Umbilical cord (tissue), 1 donor: ENCODE measurements at regions not wholly inside any gene's neighbourhood (a gene's known extent, or its start where the extent isn't known, plus 50 kb on each side); places are given as distances from the start of the nearest gene placed in this dataset.
"Not testable (repeated sequence)": the region's sequence is repeated elsewhere in the genome, so short reads cannot be mapped to it uniquely, and the experiment has no call there.

Source experiments
- DNase-seq: peaks from one replicate; pipeline ENCODE4 v3.0.0-alpha.2; 2015; ENCODE audit warnings: low spot score

DNA sequence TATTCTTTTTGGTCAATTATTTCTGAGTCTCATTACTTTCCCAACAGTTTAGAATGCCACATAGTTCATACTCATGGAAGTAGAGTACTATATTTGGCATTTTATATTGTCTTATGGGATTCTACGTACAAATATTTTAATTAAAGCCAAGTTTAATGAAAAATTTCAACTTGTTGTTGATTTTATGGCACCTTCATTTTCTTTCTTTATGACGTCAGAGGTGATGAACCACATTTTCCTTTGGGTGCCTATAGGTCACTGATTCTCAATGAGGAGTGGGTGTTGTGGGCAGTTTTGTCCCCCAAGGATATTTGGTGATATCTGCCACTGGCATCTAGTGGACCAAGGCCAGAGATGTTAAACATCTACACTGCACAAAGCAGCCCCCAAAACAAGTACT lies 1071.3 kb downstream of the NXPH1 start:
- DNase-seq, result no peak

DNA sequence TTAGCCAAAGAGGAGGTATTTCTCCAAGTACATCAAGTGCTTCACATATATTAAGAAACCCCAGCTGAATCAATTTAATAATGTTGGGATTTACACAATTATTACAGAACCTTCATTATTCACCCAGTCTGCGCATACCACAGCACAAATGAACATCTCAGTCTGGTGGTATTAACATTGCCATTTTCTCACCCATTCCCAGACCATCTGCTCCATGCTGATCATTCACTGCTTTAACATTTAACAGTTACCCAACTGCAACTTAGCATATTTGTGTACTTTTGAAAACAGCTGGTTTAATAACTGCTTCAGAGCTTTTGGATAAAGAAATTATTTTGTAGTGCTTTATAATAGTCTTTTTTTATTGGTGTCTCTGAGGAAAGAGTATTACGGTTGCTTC lies 1072.1 kb downstream of the NXPH1 start:
- no peak for DNase-seq

DNA sequence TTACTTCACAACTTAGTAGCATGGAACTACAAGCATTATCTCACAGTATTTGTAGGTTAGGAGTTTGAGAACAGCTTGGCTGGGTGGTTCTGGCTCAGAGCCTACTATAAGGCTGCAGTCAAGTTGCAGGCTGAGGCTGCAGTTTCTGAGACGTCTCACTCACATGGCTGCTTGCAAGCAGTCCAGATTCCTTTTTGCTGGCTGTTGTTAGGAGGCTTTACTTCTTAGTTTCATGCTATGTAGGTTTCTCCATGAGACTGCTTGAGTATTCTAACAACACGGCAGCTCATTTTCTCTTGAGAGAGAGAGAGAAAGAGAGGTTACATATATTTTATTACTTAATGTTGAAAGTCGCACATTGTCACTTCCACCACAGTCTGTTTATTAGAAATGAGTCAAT lies 1073.9 kb downstream of the NXPH1 start:
- DNase-seq, result peak; percentile 73

DNA sequence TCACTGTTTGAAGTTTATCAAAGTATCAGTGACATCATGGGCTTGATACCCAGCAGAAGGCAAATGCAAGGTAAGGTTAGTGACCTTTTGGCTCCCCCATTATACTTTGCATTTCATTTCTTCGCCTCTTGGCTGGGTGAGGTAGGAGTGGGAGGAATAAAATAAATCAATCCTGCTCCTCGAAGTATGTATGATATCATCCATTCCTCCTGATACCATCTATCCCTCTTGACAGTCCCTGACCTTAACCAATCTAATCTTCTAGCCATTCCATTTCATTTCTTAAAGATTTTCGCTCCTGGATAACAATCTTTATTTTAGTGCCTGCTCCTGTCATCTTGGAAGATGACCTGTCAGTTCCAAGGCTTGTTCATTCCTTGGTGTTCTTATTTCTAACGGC lies 1083.3 kb downstream of the NXPH1 start:
- DNase-seq, result peak; percentile 48

DNA sequence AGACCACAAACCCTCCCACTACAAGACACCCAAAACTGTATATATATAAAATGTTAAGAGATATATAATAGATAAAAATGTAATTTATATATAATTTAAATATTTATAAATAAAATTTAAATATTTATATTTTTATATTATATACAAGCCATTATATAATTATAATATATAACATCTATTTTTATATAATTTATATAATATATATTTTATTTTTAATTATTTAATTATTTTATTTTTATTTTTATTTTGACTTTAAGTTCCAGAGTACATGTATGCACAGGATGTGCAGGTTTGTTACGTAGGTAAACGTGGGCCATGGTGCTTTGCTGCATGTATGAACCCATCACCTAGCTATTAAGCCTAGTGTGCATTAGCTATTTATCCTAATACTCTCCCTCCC lies 1090.2 kb downstream of the NXPH1 start:
- DNase-seq, result no peak

DNA sequence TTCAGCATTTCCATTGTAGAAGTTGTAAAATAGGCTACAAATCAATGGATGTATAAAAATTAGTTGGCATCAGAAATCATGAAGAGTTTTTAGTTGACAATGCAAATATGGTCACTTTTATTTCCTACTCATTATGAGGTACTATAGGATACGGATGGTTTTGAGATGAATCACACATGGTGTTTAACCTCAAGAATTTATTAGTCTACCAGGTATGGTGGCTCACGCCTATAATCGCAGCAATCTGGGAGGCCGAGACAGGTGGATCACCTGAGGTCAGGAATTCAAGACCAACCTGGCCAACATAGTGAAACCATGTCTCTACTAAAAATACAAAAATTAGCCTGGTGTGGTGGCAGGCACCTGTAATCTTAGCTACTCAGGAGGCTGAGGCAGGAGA lies 1119.0 kb downstream of the NXPH1 start:
- DNase-seq, result not testable (repeated sequence)

DNA sequence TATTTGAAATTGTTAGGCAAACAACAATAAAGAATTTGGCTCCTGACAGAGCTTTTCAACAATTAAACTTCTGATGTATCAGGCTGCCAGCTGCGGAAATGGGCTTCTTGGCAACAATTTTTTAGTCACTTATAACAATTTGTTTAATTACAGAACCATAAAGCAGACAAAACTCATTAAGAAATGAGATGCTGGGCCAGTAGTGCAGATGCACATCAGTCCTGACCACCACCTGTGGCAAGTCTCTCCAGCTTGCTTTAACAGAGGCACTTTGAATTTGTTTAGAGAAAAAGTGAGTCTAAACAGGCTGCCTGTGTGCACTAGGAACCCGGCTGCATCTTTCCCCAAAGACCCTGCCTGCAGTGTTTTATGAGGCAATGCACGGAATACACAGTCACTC lies 1124.4 kb downstream of the NXPH1 start:
- DNase-seq, result no peak

DNA sequence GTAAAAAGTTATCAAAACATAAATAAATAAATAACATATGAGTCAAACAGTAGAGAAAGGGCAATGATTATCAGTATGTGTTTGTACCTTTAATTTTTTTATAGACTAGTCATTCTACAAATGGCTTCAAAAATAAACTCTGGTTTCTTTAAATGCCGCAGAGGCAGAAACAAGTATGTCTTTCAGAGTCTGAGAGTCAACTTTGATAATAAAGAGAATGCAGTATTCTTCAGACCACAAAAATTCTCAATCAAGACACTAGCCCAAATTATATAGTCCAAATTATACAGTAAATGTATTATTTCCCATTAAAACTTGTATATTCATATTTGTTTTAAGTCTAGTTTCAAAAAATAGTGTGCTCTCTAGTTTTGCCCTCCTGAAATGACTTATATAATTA lies 1142.3 kb downstream of the NXPH1 start:
- no peak for DNase-seq

DNA sequence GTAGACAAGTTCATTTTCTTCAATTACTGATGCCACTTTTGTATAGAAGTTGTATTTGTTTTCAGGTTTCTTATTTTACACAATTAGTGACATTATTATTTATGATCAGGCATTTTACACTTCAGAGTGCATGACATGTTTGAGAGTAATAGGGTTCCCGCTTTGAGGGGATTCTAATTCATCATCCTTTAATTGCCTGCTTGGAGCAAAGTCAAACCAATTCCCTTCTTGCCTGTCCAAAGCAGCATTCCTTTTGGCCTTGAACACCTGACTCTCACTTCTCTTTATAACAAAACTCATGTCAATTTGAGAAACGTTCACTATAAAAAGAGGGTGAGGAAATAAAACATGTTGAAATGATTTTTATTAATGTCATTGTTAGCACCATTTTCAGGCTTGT lies 1149.4 kb downstream of the NXPH1 start:
- DNase-seq, result no peak

DNA sequence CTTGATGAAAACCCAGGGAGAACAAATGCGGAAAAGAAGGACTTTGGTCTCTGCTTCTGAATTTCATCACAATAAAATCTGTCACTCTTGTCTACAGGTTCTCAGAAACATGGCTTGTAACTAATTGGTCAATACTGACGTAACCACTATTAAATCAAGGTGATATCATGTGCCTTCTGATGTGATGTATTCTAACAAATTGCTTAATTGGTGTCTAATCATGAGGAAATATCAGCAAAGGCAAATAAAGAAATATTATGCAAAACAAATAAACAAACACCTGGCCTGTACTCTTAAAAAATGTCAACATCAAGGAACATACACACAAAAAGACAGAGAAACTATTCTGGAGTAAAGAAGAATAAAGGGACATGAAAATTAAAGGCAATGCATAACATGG lies 1165.0 kb downstream of the NXPH1 start:
- no peak for DNase-seq

DNA sequence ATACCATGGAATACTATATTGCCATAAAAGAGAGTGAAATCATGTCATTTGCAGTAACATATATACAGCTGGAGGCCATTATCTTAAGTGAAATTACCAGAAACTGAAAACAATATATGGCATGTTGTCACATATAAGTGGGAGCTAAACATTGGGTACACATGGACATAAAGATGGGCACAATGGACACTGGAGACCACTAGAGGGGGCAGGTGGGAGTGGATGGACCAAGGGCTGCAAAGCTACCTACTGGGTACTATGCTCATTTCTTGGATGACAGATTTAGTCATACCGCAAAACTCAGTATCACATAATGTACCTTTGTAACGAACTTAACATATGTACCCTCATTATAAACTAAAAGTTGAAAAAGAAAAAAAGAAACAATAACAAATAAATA lies 1167.6 kb downstream of the NXPH1 start:
- no peak for DNase-seq

DNA sequence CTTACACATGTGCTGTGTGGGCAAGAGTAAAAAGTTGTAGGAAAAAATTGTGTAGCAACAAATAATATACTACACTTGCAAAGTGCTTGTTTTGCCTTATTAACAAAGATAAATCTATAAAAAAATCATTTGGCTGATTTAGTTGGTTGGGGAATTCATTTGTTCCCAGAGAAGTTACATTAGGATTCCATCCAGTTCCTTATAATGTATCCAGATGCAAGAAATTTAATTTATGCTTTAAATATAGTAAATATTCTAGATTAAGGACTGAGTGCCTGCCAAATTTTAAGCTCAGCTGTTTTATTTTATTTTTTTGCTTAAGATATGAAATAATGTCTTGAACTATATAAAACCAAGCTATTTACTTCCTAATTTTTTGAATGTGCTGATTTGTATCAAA lies 1169.9 kb downstream of the NXPH1 start:
- DNase-seq, result no peak

DNA sequence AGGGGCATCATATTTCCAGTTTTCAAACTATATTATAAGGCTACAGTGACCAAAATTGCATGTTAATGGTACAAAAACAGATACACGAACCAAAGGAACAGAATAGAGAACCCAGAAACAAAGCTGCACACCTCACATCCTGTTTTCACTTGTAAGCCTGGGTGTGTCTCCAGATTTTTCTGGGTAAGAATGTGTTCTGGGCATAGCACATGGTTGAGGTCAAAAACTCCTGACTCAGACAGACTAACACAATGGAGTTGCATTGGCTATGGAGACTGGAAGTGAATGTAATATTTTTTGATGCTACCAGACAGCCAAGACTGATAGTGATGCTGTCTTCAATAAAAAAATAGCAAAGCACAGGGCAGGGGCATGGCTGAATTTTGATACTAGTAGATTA lies 1175.2 kb downstream of the NXPH1 start:
- no peak for DNase-seq

DNA sequence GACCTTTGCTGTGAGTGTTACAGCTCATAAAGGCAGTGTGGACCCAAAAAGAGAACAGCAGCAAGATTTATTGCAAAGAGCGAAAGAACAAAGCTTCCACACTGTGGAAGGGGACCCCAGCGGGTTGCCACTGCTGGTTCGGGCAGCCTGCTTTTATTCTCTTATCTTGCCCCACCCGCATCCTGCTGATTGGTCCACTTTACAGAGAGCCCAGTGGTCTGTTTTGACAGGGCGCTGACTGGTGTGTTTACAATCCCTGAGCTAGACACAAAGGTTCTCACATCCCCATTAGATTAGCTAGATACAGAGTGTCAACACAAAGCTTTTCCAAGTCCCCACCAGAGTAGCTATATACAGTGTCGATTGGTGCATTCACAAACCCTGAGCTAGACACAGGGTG lies 1187.5 kb downstream of the NXPH1 start:
- not testable (repeated sequence) for DNase-seq

DNA sequence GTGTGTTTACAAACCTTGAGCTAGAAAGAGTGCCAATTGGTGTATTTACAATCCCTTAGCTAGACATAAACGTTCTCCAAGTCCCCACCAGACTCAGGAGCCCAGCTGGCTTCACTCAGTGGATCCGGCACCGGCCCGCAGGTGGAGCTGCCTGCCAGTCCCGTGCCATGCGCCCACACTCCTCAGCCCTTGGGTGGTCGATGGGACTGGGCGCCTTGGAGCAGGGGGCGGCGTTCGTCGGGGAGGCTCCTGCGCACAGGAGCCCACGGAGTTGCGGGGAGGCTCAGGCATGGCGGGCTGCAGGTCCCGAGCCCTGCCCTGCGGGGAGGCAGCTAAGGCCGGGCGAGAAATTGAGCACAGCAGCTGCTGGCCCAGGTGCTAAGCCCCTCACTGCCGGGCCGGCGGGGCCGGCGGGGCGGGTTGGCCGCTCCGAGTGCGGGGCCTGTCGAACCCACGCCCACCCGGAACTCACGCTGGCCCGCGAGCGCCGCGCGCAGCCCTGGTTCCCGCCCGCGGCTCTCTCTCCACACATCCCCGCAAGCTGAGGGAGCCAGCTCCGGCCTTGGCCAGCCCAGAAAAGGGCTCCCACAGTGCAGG lies 1188.0 kb downstream of the NXPH1 start:
- not testable (repeated sequence) for DNase-seq

DNA sequence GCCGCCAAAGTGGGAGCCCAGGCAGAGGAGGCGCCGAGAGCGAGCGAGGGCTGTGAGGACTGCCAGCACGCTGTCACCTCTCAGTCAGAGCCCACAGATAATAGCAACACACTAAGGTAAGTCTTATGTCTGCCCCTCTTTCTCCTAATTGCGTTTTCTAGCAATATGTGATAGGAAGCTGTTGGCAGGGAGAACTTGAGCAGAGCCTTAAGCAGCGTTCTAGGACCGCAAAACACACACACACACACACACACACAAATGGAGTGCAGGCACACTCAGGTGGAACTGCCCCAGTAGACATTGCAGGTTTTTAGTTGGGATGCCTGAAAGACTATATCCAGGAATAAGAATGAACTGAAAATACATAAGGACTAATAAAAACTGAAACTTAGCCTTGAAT lies 1188.5 kb downstream of the NXPH1 start:
- DNase-seq, result no peak

DNA sequence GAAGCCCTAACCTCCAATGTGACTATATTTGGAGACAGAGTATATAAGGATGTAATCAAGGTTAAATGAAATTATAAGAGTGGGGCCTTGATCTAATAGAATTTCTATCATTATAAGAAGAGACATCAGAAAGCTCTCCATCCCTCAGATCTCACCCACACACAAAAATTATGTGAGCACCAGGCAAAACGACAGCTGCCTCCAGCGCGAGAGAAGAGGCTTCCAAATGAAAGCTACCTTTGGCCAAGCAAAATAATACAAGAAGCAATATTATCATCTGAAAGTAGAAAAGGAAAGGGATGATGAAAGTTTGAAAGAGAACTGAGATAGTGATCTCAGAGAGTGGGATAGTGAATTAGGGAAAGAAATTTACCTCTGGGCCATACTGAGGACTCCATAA lies 1192.5 kb downstream of the NXPH1 start:
- DNase-seq, result no peak

DNA sequence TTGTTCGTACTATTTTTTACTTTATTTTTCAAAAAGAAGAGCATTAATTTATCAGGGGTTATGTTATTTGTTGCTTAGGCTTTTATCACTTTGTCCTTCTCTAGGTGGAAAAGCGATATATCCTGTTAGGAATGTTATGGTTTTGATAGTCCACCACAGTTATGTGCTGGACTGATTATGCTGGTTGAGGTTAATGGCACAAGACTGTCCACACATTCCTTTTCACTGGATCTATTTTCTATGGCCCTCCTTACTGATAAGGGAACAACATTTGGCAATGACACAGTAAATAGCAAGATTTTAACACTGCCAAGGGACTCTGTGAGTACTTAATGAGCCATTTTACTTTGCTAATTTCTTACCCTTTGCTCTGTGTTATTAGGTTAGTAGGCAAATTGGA lies 1212.3 kb downstream of the NXPH1 start:
- DNase-seq, result no peak

DNA sequence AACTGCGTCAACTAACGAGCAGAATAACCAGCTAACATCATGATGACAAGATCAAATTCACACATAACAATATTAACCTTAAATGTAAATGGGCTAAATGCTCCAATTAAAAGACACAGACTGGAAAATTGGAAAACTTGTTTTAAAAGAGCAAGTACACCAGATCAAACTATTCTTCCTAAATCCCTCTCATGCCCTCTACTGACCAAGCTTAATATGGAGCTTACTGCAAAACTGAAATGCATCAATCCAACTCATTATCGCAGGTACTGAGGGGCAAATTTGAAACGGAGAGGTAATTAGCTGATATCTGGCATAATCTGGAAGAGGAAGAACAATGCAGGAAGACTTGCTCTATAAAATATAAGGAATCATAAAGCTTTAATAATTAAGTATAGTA lies 1223.8 kb downstream of the NXPH1 start:
- no peak for DNase-seq

DNA sequence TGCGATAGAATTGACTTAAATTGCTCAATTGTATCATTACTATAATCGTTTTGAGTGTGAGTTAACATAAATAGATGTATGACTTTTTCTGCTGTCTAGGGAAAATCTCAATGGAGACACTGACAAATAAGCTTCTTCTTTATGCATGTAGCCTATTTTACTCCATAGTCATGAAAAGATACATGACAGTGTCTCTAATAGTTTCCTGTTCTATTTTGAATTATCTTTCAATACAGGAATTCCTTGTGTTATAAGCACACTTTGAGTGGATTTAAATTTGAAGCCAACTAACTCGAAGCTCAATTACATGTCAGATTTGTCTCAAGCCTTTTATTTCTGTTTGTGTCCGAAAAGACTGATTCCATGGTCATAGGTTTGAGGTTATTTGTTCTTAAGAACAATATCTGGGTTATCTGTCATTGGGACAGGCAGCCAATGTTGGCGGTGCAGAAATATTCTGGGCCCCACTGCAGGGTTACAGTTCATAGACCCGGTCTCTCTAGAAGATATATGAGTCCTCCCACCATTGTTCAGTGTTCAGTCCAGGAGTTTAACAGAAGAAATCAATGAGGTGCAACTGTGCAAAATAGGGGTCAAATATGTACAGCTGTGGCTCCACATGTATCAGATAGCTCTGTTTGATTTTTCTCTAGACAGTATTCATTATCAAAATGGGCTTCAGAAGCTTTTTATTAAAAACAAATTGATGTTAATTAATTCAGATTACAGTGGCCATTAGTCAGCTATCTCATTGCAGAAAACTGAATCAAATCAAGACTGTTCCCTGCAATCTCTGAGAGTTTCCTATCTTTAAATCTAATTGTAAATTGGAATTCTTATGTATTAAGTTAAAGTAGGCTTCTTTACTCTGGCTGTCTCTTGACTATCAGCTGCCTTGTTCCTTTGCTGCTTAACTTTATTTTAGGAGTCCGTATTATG lies 1238.8 kb downstream of the NXPH1 start:
- DNase-seq, result no peak

DNA sequence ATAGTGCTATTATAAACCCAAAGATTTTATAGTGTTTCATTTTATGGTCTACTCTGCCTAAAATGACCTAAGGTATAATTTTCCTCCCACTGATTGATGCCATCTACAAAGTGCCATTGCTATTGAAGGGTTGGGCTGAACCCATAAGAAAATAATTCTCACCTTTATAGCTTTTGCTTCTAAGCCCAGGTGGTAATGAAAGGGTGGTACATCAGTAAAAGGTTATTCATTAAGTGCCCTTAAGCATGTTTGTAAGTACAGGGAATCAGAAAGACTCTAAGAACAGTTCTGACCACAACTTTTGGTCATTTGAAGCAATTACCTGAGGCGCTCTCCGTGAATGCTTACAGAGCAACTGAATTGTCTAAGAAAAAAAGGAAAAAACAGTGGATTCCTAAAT lies 1247.3 kb downstream of the NXPH1 start:
- no peak for DNase-seq

DNA sequence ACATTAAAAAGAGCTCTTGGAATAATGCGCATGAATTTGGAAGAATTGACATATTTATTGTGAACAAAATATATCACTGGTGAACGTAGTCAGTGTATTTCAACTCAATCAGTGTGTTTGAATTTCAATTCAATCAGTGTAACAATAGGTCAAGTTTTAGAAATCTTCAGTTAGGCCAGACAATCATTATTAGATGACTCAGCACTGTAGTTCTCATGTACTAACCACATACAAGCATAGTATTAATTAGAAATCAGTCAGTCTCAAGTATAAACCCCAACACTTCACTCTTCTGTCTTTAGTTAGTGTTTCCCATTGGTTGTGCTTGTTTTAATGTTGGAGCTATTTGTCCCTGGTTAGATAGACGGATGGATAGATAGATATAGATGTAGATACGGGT lies 1247.9 kb downstream of the NXPH1 start:
- no peak for DNase-seq

DNA sequence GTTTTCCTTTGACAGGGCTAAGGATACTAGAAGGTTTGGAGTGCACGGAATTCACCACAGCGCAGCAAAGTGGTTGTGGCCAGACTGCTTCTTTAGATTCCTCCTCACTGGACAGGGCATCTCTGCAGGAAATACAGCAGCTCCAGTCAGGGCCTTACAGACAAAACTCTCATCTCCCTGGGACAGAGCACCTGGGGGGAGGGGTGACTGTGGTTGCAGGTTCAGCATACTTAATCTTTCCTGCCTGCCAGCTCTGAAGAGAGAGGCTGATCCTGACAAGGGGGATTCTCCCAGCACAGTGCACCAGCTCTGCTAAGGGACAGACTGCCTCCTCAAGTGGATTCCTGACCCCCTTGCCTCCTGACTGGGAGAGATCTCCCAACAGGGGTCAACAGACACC lies 1257.9 kb downstream of the NXPH1 start:
- DNase-seq, result no peak
